Chondrocyte (in vitro differentiated cells): ENCODE measurements at regions not wholly inside any gene's neighbourhood (a gene's known extent, or its start where the extent isn't known, plus 50 kb on each side); places are given as distances from the start of the nearest gene placed in this dataset.

ENCODE experiments used
- DNase-seq: peaks from one replicate; pipeline ENCODE4 v3.0.0; 2021; ENCODE audit warnings: mixed read lengths, low spot score
- H3K27ac Mint-ChIP-seq: one replicate; pipeline ENCODE4 v1.8.0; 2021; ENCODE audit warnings: mild to moderate bottlenecking, moderate library complexity, mixed read lengths; ENCODE audit not compliant: unreplicated experiment
- H3K27me3 Mint-ChIP-seq: 2 replicates; pipeline ENCODE4 v1.8.0; 2021; ENCODE audit warnings: low read depth, mixed read lengths
- H3K36me3 Mint-ChIP-seq: 2 replicates; pipeline ENCODE4 v1.8.0; 2021; ENCODE audit warnings: low read depth, mixed read lengths
- H3K4me1 Mint-ChIP-seq: 2 replicates; pipeline ENCODE4 v1.8.0; 2021; ENCODE audit warnings: low read depth, mild to moderate bottlenecking, mixed read lengths
- H3K4me3 Mint-ChIP-seq: one replicate; pipeline ENCODE4 v1.8.0; 2021; ENCODE audit warnings: mild to moderate bottlenecking, moderate library complexity, mixed read lengths; ENCODE audit not compliant: unreplicated experiment
- H3K9me3 Mint-ChIP-seq: 2 replicates; pipeline ENCODE4 v1.8.0; 2021; ENCODE audit warnings: low read depth, mixed read lengths
- TF ChIP-seq, protein P1 (sequence below): fragments of 200-600 bp; sonication (generic); IDR thresholded peaks from 2 replicates; pipeline ENCODE4 v1.5.0; 2021; ENCODE audit warnings: antibody characterized with exemption, mild to moderate bottlenecking, moderate library complexity

DNA sequence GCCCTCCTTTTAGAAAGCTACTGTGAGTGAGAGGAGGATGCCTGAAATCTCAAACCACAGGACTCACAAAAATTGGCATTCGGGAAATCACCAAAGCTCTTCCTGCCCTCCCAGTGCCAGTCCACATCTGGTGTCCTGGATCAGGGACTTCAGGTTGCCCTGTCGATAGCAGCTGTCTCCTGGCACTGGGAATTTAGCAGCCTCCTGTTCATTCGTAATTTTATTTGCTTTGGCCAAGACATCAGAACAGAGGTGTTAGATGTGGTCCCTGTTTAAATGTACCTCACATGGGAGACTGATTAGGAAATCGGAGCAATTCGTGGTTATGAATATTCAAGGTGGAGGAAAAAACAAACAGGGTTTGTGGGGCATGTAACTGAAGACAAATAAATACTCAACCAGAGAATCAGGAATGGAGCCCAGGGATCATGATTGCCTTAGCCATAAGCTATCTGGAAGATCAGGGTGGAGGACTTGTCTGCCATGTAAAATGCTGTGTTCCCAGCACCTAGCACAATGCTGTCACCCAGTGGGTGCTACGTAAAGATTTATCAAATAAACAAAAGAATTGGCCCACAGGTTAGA is 265.2 kb upstream of the PROK2 start:
- Mint-ChIP-seq H3K27me3 (peaks cover 8% of the 10 kb centered on the region), H3K4me3 (no peak overlapping the region)
- TF ChIP-seq, protein P1, sequence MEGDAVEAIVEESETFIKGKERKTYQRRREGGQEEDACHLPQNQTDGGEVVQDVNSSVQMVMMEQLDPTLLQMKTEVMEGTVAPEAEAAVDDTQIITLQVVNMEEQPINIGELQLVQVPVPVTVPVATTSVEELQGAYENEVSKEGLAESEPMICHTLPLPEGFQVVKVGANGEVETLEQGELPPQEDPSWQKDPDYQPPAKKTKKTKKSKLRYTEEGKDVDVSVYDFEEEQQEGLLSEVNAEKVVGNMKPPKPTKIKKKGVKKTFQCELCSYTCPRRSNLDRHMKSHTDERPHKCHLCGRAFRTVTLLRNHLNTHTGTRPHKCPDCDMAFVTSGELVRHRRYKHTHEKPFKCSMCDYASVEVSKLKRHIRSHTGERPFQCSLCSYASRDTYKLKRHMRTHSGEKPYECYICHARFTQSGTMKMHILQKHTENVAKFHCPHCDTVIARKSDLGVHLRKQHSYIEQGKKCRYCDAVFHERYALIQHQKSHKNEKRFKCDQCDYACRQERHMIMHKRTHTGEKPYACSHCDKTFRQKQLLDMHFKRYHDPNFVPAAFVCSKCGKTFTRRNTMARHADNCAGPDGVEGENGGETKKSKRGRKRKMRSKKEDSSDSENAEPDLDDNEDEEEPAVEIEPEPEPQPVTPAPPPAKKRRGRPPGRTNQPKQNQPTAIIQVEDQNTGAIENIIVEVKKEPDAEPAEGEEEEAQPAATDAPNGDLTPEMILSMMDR: no peak

DNA sequence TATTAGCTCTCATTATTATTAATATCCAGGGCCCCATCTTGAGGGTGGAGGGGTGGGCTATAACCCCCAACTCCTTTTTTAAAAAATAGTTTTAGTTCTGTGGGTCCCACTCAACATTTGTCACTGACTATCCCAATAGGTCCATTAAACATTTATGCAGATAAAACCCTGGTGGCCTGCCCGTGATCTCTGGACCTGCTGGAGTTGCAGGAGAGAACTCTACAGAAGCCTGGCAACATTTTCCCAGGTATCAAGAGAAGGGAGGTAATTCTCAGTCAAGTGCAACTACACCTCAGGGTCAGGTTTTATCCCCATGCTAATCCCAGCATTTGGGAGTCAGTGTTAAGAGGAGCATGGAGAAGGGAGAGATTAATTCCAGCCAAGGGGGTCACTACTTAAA is 264.4 kb upstream of the PROK2 start:
- peaks cover 8% of the 10 kb centered on the region for H3K27me3 Mint-ChIP-seq
- no peaks in the 10 kb centered on the region for H3K9me3 Mint-ChIP-seq
- no peak overlapping the region for H3K4me3 Mint-ChIP-seq
- H3K27ac Mint-ChIP-seq: no peak overlapping the region
- DNase-seq: no peak
- TF ChIP-seq, protein P1: no peak
- H3K4me1 Mint-ChIP-seq: peaks cover 4% of the 10 kb centered on the region
- no peaks in the 10 kb centered on the region for H3K36me3 Mint-ChIP-seq

More for the DNA sequence above, 265.2 kb upstream of the PROK2 start:
- no peaks in the 10 kb centered on the region for H3K36me3 Mint-ChIP-seq
- no peak overlapping the region for H3K27ac Mint-ChIP-seq
- H3K4me1 Mint-ChIP-seq: no peaks in the 10 kb centered on the region
- no peaks in the 10 kb centered on the region for H3K9me3 Mint-ChIP-seq
- no peak for DNase-seq

DNA sequence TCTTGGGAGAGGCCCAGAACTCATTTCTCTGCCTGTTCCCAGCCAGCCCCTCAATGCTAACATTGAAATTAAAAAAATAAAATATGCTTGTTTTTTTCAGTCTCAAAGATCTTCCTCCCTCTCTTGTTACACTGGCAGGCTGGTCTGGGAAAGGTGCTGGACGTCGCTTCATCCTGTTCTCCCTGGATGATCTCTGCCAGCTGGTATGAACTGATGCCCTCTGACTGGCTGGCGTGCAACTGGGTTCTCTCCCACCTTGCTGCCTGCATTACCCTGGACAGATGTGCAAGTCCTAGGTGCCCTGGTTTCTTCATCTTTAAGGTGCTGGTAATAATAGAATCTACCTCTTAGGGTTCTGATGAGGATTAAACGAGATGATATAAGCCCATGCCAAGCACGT is 263.9 kb upstream of the PROK2 start:
- Mint-ChIP-seq H3K9me3 (no peaks in the 10 kb centered on the region), H3K4me3 (no peak overlapping the region), H3K4me1 (peaks cover 8% of the 10 kb centered on the region), H3K27ac (no peak overlapping the region), H3K36me3 (no peaks in the 10 kb centered on the region), H3K27me3 (peaks cover 8% of the 10 kb centered on the region)
- TF ChIP-seq, protein P1: no peak
- DNase-seq: no peak

DNA sequence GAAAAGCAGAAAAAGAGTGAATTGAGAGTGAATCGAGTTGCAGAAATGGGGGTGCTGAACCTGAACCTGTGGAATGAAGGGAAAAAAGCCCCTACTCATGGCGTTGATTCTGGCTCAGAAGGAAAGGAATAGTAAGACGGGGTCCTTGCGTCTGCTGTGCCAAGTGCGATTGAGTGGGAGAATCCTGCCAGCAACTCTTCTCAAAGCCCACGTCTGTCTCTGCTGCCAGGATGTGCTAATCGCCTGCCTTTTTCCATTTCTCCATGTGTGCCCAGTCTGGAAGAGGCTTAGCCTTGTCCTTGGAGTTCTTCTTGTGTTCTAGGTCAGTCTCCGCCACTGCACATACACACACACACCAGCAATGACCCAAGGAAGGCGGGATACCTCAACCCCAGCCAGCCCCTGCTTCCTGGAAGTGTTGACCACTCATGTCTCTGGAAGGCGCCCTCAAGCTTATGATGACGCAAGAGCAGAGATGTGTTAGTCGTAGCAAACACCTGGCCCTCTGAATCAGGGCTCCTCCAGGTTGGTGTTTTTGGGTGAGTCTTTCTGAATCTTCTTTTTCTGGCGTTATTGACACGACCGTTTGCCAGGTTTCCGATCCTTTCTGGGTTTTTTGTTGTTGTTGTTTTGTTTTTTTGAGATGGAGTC is 262.4 kb upstream of the PROK2 start:
- Mint-ChIP-seq H3K27ac (no peak overlapping the region), H3K9me3 (no peaks in the 10 kb centered on the region), H3K4me1 (peaks cover 13% of the 10 kb centered on the region), H3K27me3 (peaks cover 8% of the 10 kb centered on the region), H3K4me3 (no peak overlapping the region), H3K36me3 (no peaks in the 10 kb centered on the region)
- TF ChIP-seq, protein P1: no peak
- no peak for DNase-seq

DNA sequence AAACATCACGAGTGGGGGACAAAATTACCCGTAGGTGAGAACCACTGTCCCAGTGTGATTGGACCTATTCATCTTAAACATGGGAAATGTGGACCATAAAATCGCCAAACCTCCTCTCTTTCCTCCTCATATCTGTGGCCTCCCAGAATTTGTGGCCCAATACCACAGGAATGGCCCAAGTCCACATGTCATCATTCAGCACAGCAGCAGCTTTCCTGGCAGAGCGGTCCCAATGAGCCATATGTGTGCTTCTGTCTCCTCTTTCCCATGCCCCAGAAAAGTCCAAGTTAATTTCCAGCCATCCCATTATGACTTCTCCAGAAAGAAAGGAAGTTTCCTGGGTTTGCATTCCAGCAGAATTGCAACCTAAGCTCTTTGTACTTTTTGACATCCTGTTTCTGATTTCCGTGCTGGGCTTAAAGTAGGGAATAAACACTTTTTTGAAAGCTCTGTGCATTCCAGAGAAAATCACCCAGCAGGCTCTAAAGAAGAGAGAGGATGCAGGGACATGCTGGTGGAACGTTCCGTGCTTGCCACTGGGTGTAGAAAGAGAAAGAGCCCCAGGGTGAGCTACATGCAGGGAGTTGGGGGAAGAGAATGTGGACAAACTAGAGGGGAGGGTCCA is 259.4 kb upstream of the PROK2 start:
- no peak for DNase-seq
- Mint-ChIP-seq H3K9me3 (no peaks in the 10 kb centered on the region), H3K27me3 (peaks cover 10% of the 10 kb centered on the region), H3K4me3 (no peak overlapping the region), H3K36me3 (no peaks in the 10 kb centered on the region), H3K4me1 (peaks cover 16% of the 10 kb centered on the region), H3K27ac (peak overlapping the region; percentile 78)
- TF ChIP-seq, protein P1: no peak
